Effector memory CD8-positive, alpha-beta T cell (primary cell): ENCODE measurements at regions not wholly inside any gene's neighbourhood (a gene's known extent, or its start where the extent isn't known, plus 50 kb on each side); places are given as distances from the start of the nearest gene placed in this dataset.

Source experiments
- ATAC-seq: fragments of 150-1000 bp; cut with Tn5 transposase; replicated peaks from 2 replicates; pipeline ENCODE4 v1.10.0; 2021; ENCODE audit warnings: mild to moderate bottlenecking, moderate library complexity
- DNase-seq, 3 experiments: peaks; one replicate each; pipeline ENCODE4 v3.0.0; 2021
- H3K27ac Mint-ChIP-seq, 2 donors: one replicate each; pipeline ENCODE4 v1.8.0; 2022; ENCODE audit warnings: mild to moderate bottlenecking in 2 of 2, mixed read lengths in 2 of 2, moderate library complexity in 2 of 2
- H3K27me3 Mint-ChIP-seq, 2 donors: one replicate each; pipeline ENCODE4 v1.8.0; 2022; ENCODE audit warnings: mixed read lengths in 2 of 2
- H3K36me3 Mint-ChIP-seq: one replicate; pipeline ENCODE4 v1.8.0; 2022; ENCODE audit warnings: mild to moderate bottlenecking, moderate library complexity, mixed read lengths; ENCODE audit not compliant: insufficient read depth
- H3K4me1 Mint-ChIP-seq, 2 donors: one replicate each; pipeline ENCODE4 v1.8.0; 2022; ENCODE audit warnings: low read depth in 2 of 2, mixed read lengths in 2 of 2
- H3K4me3 Mint-ChIP-seq, 2 donors: one replicate each; pipeline ENCODE4 v1.8.0; 2022; ENCODE audit warnings: mild to moderate bottlenecking in 2 of 2, mixed read lengths in 2 of 2, moderate library complexity in 2 of 2
- H3K9me3 Mint-ChIP-seq, 2 donors: one replicate each; pipeline ENCODE4 v1.8.0; 2022; ENCODE audit warnings: mixed read lengths in 2 of 2

DNA sequence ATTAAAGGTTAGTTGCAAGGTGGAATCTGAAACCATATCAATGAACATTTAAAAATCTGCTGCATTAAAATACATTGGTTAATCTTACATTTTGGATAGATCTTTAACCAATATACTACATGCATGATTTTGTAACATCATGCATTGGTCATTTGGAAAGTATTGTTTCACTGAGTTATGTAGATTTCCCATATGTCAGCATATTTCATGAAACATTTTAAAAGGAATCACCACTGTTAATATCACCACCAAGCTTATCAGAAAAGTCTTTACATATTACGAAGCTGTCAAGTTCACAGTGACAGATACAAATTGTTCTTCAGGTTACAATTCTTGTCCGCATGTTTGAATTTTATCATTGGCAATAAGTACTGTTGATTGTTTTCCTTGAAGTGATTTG, 89.9 kb upstream of the ADGRL2 start:
- no peaks in the 10 kb centered on the region for H3K36me3 Mint-ChIP-seq
- ATAC-seq (no peak), DNase-seq (no peak)
- H3K9me3 Mint-ChIP-seq: peaks cover 5 to 7% of the 10 kb centered on the region in 2 donors
- no peaks in the 10 kb centered on the region for H3K4me1 Mint-ChIP-seq
- H3K27ac Mint-ChIP-seq: no peak overlapping the region
- no peak overlapping the region for H3K4me3 Mint-ChIP-seq
- H3K27me3 Mint-ChIP-seq: no peaks in the 10 kb centered on the region

DNA sequence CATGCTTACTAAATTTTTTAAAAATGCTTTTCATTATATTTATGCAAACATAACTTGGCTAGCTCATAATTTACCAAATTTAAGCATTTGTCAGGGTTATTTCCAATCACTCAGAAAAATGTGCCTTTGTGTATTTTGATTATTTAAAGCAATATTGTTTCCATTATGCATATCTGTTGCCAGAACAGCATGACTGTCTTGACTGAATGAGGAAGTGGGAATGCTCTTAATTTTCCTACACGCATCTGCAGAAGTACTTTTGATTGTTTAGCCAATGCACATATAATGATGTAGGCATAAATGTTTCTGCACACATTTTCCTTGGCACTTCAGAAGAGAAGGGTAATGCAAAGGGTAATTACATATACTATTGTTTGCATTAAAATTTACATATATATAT, 92.5 kb upstream of the ADGRL2 start:
- ATAC-seq: no peak
- Mint-ChIP-seq H3K9me3 (peaks cover 9 to 15% of the 10 kb centered on the region in 2 donors), H3K27ac (no peak overlapping the region), H3K27me3 (no peaks in the 10 kb centered on the region), H3K4me3 (no peak overlapping the region), H3K36me3 (no peaks in the 10 kb centered on the region), H3K4me1 (no peaks in the 10 kb centered on the region)
- DNase-seq: no peak

DNA sequence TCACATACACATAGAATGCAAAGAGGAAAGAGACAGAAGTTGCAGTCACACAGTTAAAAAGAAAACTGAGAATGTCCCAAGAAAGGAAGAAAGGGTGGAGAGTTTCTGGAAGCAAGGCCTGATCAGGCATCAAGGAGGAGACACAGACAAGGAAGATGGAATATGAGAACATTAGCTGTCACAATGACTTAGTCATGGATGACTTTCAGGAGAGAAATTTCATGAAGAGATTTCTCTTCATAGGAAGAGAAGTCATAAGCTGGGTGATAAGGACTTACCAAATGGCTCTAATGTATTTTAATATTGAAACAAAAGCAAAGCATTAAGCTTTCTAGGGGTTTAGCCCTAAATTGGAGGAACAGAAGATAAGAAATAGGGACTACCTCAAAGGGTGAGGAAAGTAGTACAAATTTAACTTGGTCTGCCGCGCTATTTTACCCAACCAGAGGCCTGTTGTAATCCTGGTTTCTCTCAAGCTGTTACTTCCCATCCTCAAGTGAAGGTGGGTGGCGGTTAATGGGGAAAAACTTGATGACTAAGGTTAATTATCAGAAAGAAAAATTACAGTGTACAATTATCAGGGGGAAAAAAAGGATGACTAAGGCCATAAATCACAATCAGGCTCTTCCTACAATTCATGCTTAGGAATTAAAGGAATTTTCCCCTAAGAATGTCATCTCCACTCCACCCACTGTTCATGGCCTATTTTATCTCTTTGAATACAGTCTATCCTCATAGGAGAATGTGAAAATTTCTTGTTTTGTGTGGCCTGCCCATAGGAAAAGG, 93.9 kb upstream of the ADGRL2 start:
- H3K27me3 Mint-ChIP-seq: no peaks in the 10 kb centered on the region
- peaks cover 13 to 21% of the 10 kb centered on the region in 2 donors for H3K9me3 Mint-ChIP-seq
- DNase-seq (no peak), ATAC-seq (no peak)
- H3K36me3 Mint-ChIP-seq: no peaks in the 10 kb centered on the region
- H3K27ac Mint-ChIP-seq: no peak overlapping the region
- H3K4me1 Mint-ChIP-seq: no peaks in the 10 kb centered on the region
- no peak overlapping the region for H3K4me3 Mint-ChIP-seq

DNA sequence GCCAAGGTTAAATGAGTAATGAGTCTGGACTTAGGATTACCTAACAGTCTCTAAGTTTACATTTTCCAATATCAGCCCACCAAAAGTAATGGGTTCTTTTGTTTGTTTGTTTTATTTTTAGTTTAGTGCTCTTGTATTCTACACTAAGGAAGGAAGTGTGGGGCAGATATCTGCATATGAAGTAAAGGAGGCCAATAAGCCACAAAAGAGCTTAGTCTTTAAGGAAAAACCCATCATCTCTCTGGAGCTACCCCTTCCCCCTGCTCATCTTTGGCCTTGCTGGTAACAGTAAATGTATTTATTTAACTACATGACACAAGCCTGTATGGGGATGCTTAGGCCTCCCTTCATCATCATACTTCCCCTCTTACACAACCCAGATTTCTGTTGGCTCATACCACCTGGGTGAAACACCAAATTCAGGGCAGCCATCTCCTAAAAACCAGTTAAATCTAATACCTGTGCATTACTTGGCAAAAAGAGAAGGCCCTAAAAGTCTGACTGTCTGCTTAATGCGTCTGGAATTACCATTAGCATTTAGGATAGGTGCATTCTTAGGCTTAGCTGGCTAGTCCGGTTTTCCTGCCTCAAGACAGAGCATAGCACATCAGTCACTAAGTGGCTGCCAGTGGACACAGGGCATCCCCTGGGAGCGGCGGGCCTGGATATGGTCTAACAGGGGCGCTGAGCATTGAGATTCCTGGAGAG, 96.8 kb upstream of the ADGRL2 start:
- no peak for ATAC-seq

GRCh38 chr1:81703391-81703755, 97.4 kb upstream of the ADGRL2 start:
- Mint-ChIP-seq H3K36me3 (no peaks in the 10 kb centered on the region), H3K27ac (no peak overlapping the region), H3K4me3 (no peak overlapping the region), H3K27me3 (no peaks in the 10 kb centered on the region), H3K9me3 (peaks cover 18 to 21% of the 10 kb centered on the region in 2 donors), H3K4me1 (no peaks in the 10 kb centered on the region)
- ATAC-seq (no peak), DNase-seq (no peak)

More for the DNA sequence above, 96.8 kb upstream of the ADGRL2 start:
- DNase-seq: no peak
- no peaks in the 10 kb centered on the region for H3K4me1 Mint-ChIP-seq
- H3K9me3 Mint-ChIP-seq: peaks cover 18 to 21% of the 10 kb centered on the region in 2 donors
- no peak overlapping the region for H3K27ac Mint-ChIP-seq
- H3K4me3 Mint-ChIP-seq: no peak overlapping the region
- no peaks in the 10 kb centered on the region for H3K27me3 Mint-ChIP-seq
- no peaks in the 10 kb centered on the region for H3K36me3 Mint-ChIP-seq

DNA sequence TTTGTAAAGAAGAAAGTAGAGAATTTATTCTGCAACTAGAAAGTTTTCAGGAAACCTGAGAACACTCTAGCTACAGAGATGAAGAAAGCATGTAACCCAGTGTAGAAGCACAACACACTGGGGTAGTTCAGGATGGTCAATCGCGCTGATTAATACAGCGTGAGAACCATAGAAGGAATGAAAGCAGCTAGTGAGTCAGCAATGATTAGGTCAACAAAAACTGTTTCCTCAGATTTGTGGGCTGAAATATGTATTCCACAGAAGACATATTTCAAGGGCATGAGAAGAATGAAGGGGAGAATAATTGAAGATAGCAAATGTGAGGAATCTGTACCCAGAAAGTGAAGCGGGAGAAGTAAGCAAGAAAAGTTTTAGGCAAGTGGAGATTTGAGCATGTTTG, 97.8 kb upstream of the ADGRL2 start:
- Mint-ChIP-seq H3K4me1 (no peaks in the 10 kb centered on the region), H3K9me3 (peaks cover 18 to 21% of the 10 kb centered on the region in 2 donors), H3K27me3 (no peaks in the 10 kb centered on the region), H3K4me3 (no peak overlapping the region), H3K36me3 (no peaks in the 10 kb centered on the region), H3K27ac (no peak overlapping the region)
- no peak for DNase-seq
- no peak for ATAC-seq

GRCh38 chr1:81702079-81702715, 98.5 kb upstream of the ADGRL2 start:
- H3K9me3 Mint-ChIP-seq: peaks cover 18 to 21% of the 10 kb centered on the region in 2 donors
- no peaks in the 10 kb centered on the region for H3K36me3 Mint-ChIP-seq
- no peak overlapping the region for H3K4me3 Mint-ChIP-seq
- DNase-seq (no peak), ATAC-seq (no peak)
- no peaks in the 10 kb centered on the region for H3K27me3 Mint-ChIP-seq
- H3K27ac Mint-ChIP-seq: no peak overlapping the region
- H3K4me1 Mint-ChIP-seq: no peaks in the 10 kb centered on the region

DNA sequence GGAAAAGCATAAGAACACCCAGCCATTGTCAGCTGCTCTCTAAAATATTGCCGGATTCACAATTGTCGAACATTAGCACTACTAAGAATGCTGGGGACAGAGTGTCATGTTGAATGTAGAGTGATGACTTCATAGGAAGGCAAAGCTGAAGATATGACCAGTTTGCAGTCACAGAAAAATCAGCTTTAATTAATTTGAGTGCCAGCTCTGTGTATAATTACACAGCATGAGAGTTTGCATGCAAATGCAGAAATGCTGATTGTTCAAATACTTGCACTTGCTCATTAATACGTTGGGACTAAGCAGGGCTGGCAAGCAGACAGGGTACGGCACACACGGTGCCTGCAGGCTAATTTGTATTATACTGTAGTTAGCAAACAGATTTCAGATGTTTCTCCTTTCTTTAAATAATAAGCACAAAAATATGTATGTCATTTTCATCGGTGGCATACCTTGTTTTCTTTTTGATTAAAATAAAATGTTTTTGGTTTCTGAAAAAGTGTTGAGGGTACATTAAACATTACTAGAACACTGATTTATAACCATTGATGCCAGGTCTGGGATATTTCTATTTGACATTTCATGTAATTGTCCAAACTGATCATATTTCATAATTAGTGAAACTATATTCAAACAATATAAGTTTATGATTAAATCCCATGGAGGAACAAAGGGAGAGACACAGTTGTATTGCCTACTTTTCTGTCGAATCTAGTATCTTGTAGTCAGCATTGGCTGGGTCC, 99.8 kb upstream of the ADGRL2 start:
- Mint-ChIP-seq H3K36me3 (no peaks in the 10 kb centered on the region), H3K27me3 (no peaks in the 10 kb centered on the region), H3K9me3 (peaks cover 15 to 16% of the 10 kb centered on the region in 2 donors), H3K27ac (no peak overlapping the region), H3K4me3 (no peak overlapping the region), H3K4me1 (no peaks in the 10 kb centered on the region)
- DNase-seq (no peak), ATAC-seq (no peak)

DNA sequence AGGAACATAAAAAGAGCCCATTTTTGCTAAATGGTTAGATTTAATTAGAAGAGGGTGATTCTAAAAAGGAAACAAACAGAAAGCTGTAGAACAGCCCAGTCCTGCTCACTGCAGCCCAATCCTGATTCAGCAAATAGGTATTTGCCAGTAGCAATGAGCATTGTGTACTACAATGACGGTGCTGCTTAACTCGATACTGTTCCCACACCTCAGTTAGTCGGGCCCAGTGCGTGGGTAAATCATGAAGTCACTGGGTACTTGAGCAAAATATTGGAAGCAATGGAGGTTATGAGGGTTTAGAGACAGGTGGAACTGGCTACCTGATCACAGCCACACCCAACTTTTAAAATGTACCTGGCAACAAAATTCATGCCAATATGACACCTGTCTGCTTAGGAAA, 101.5 kb upstream of the ADGRL2 start:
- Mint-ChIP-seq H3K4me1 (no peaks in the 10 kb centered on the region), H3K27me3 (no peaks in the 10 kb centered on the region), H3K4me3 (no peak overlapping the region), H3K27ac (no peak overlapping the region), H3K36me3 (no peaks in the 10 kb centered on the region), H3K9me3 (peaks cover 9 to 11% of the 10 kb centered on the region in 2 donors)
- no peak for DNase-seq
- ATAC-seq: no peak

- H3K4me3 Mint-ChIP-seq: no peak overlapping the region
Observed at GRCh38 chr1:81695741-81696140, 105.0 kb upstream of the ADGRL2 start.

DNA sequence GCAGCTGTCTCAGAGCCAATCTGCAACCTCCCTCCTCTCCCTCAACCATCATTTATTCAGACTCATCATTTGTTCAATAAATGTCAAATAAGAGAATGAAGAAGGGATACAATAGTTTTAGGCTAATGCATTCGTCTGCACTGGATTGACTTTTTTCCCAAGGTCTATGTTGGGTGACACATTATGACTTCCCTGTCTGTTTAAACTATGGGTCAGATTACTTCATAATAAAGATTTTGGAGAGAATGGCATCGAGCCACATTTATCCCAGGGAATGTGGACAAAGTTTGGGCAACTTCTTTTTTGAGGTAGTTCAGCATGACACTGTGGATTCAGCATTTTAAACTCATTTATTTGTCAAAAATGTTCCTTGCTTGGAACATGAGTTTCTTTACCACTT, 107.4 kb upstream of the ADGRL2 start:
- H3K4me1 Mint-ChIP-seq: no peaks in the 10 kb centered on the region
- peaks cover 10 to 16% of the 10 kb centered on the region in 2 donors for H3K9me3 Mint-ChIP-seq
- ATAC-seq (no peak), DNase-seq (no peak)
- no peak overlapping the region for H3K4me3 Mint-ChIP-seq
- H3K27ac Mint-ChIP-seq: no peak overlapping the region
- no peaks in the 10 kb centered on the region for H3K36me3 Mint-ChIP-seq
- H3K27me3 Mint-ChIP-seq: no peaks in the 10 kb centered on the region

More at GRCh38 chr1:81695741-81696140, 105.0 kb upstream of the ADGRL2 start:
- Mint-ChIP-seq H3K27ac (no peak overlapping the region), H3K27me3 (no peaks in the 10 kb centered on the region), H3K4me1 (no peaks in the 10 kb centered on the region), H3K36me3 (no peaks in the 10 kb centered on the region), H3K9me3 (peaks cover 8 to 13% of the 10 kb centered on the region in 2 donors)
- ATAC-seq: no peak
- no peak for DNase-seq

GRCh38 chr1:81690676-81691453, 109.9 kb upstream of the ADGRL2 start:
- ATAC-seq (no peak), DNase-seq (no peak)
- no peaks in the 10 kb centered on the region for H3K36me3 Mint-ChIP-seq
- no peaks in the 10 kb centered on the region for H3K27me3 Mint-ChIP-seq
- no peak overlapping the region for H3K4me3 Mint-ChIP-seq
- peaks cover 18 to 38% of the 10 kb centered on the region in 2 donors for H3K9me3 Mint-ChIP-seq
- H3K4me1 Mint-ChIP-seq: no peaks in the 10 kb centered on the region
- H3K27ac Mint-ChIP-seq: no peak overlapping the region

GRCh38 chr1:81689531-81689941, 111.2 kb upstream of the ADGRL2 start:
- Mint-ChIP-seq H3K9me3 (peaks cover 18 to 46% of the 10 kb centered on the region in 2 donors), H3K4me1 (no peaks in the 10 kb centered on the region), H3K4me3 (no peak overlapping the region), H3K27ac (no peak overlapping the region), H3K36me3 (no peaks in the 10 kb centered on the region), H3K27me3 (no peaks in the 10 kb centered on the region)
- DNase-seq (no peak), ATAC-seq (no peak)
